AG09309 (cell line): ENCODE measurements at regions not wholly inside any gene's neighbourhood (a gene's known extent, or its start where the extent isn't known, plus 50 kb on each side); places are given as distances from the start of the nearest gene placed in this dataset.

Experiments
- DNase-seq: peaks from one replicate; pipeline ENCODE4 v3.0.0-alpha.2; 2010; ENCODE audit warnings: low read depth
- H3K4me3 ChIP-seq: 2 replicates; pipeline ENCODE4 v1.5.1; 2011; ENCODE audit warnings: mild to moderate bottlenecking, low read depth, low read length, moderate library complexity; ENCODE audit not compliant: control insufficient read depth
- CTCF ChIP-seq: IDR thresholded peaks from 2 replicates; pipeline ENCODE4 v1.5.1; 2011; ENCODE audit warnings: mild to moderate bottlenecking, low read depth, low read length, inconsistent platforms; ENCODE audit not compliant: insufficient read depth, control insufficient read depth; ENCODE audit errors: missing control alignments

GRCh38 chr3:35042210-35042991 lies 596.9 kb upstream of the ARPP21 start:
- no peak for DNase-seq
- H3K4me3 ChIP-seq: no peak overlapping the region
- no peak for TF ChIP-seq CTCF

GRCh38 chr3:35043040-35043439 lies 596.3 kb upstream of the ARPP21 start:
- TF ChIP-seq CTCF: no peak
- DNase-seq: no peak
- no peak overlapping the region for H3K4me3 ChIP-seq

- no peak for TF ChIP-seq CTCF
- no peak overlapping the region for H3K4me3 ChIP-seq
- no peak for DNase-seq
Observed at GRCh38 chr3:35044190-35044589, 595.1 kb upstream of the ARPP21 start.

DNA sequence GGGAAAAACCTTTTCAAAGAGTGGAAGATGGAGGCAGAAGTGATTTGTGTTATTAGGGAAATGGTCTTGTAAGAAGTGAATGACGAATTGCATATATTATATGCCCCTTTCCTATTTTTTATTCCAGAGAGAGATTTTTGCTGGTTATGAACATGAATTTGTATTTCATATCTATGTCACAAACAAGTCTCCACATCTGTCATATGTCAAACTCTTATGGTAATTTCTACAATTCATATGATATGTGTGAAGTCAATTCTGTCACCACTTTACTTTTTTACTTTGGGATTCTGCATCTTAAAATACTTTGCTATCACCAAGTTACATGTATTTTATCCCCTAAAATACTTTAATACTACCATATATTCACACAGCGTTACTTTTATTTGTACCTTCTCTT lies 594.2 kb upstream of the ARPP21 start:
- DNase-seq: no peak

DNA sequence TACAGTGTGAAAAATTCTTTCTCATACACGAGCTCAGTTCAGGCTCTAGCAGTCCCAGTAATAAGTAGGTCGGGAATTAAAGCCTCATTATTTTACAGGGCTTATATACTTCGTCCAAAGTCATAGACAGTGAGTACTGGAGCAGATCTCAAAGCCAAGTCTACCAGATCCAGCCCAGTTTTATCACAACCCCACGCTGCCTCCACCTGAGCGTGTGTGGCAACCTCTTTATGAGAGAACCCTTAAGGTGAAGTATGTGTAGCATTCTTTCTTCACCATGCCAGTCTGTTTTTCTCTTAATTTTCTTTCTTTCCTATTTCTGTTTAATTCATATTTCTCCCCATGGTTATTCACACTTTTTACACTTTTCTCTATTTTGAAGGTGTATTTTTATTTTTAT lies 574.6 kb upstream of the ARPP21 start:
- DNase-seq: no peak
- H3K4me3 ChIP-seq: no peak overlapping the region
- no peak for TF ChIP-seq CTCF

More for the DNA sequence above, 594.2 kb upstream of the ARPP21 start:
- TF ChIP-seq CTCF: no peak
- no peak overlapping the region for H3K4me3 ChIP-seq

DNA sequence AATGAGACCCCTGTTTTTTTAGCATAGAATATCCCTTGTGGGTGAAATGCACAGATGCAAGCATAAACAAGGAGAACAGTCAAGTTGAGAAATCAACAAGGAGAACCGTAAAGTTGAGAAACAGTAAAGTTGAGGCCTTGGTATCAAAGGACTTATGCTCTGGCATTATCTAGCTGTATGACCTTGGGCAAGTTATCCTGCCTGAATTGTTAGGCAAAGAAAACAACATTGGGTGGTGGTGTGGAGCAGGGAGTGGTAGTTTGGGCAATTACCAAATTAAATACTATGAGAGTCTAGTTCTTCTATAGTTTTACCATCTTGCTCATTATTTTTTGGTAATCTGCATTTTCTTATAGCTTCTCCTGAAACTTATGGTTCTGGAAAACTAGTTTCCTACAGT lies 573.4 kb upstream of the ARPP21 start:
- no peak overlapping the region for H3K4me3 ChIP-seq
- no peak for DNase-seq
- TF ChIP-seq CTCF: no peak
